ENCODE measurements at regions not wholly inside any gene's neighbourhood (a gene's known extent, or its start where the extent isn't known, plus 50 kb on each side); places are given as distances from the start of the nearest gene placed in this dataset.

GRCh38 chr6:84908304-84908904 lies 144.0 kb upstream of the TBX18 start:
- H3K27ac ChIP-seq, result no peak overlapping the region
- no peak for TF ChIP-seq CTCF (conservative IDR thresholded peaks at IDR 0.05)

- no peak for TF ChIP-seq CTCF (conservative IDR thresholded peaks at IDR 0.05)
- no peak overlapping the region for H3K27ac ChIP-seq
These were observed 142.1 kb upstream of the TBX18 start for GRCh38 chr6:84906514-84906913.

- no peak for TF ChIP-seq CTCF (conservative IDR thresholded peaks at IDR 0.05)
These were observed 141.4 kb upstream of the TBX18 start for GRCh38 chr6:84905823-84906222.

GRCh38 chr6:84902354-84902928 lies 138.0 kb upstream of the TBX18 start:
- no peak for TF ChIP-seq CTCF (conservative IDR thresholded peaks at IDR 0.05)
- no peak overlapping the region for H3K27ac ChIP-seq

More at GRCh38 chr6:84905823-84906222, 141.4 kb upstream of the TBX18 start:
- no peak overlapping the region for H3K27ac ChIP-seq

- TF ChIP-seq CTCF (conservative IDR thresholded peaks at IDR 0.05), result no peak
- H3K27ac ChIP-seq, result no peak overlapping the region
These were observed 133.7 kb upstream of the TBX18 start for GRCh38 chr6:84897988-84898594.

- no peak overlapping the region for H3K27ac ChIP-seq
- no peak for TF ChIP-seq CTCF (conservative IDR thresholded peaks at IDR 0.05)
These were observed 132.6 kb upstream of the TBX18 start for GRCh38 chr6:84897011-84897410.

- no peak overlapping the region for H3K27ac ChIP-seq
- TF ChIP-seq CTCF (conservative IDR thresholded peaks at IDR 0.05), result no peak
These were observed 128.3 kb upstream of the TBX18 start for GRCh38 chr6:84892671-84893070.
